ENCODE measurements at regions not wholly inside any gene's neighbourhood (a gene's known extent, or its start where the extent isn't known, plus 50 kb on each side); places are given as distances from the start of the nearest gene placed in this dataset.
A peak's percentile ranks its signal among the peaks of the same experiment; 100 is the strongest.

GRCh38 chr14:28426960-28427359 is 339.6 kb upstream of the FOXG1 start:
- no peak for TF ChIP-seq CTCF (conservative IDR thresholded peaks at IDR 0.05; ENCODE audit: low read depth, low read length)
- DNase-seq (ENCODE audit: low read depth) = no peak

GRCh38 chr14:28436821-28437220 is 329.8 kb upstream of the FOXG1 start:
- DNase-seq (ENCODE audit: low read depth) = no peak
- no peak for TF ChIP-seq CTCF (conservative IDR thresholded peaks at IDR 0.05; ENCODE audit: low read depth, low read length)
- H3K4me3 ChIP-seq (ENCODE audit: low read length) = no peak overlapping the region

More at GRCh38 chr14:28426960-28427359, 339.6 kb upstream of the FOXG1 start:
- H3K4me3 ChIP-seq (ENCODE audit: low read length) = no peak overlapping the region

GRCh38 chr14:28461389-28461788 is 305.2 kb upstream of the FOXG1 start:
- TF ChIP-seq CTCF (conservative IDR thresholded peaks at IDR 0.05; ENCODE audit: low read depth, low read length) = no peak
- DNase-seq (ENCODE audit: low read depth) = peak; percentile 20
- H3K4me3 ChIP-seq (ENCODE audit: low read length) = no peak overlapping the region

GRCh38 chr14:28467611-28468010 is 299.0 kb upstream of the FOXG1 start:
- no peak for TF ChIP-seq CTCF (conservative IDR thresholded peaks at IDR 0.05; ENCODE audit: low read depth, low read length)
- no peak overlapping the region for H3K4me3 ChIP-seq (ENCODE audit: low read length)
- no peak for DNase-seq (ENCODE audit: low read depth)

- no peak overlapping the region for H3K4me3 ChIP-seq (ENCODE audit: low read length)
- no peak for DNase-seq (ENCODE audit: low read depth)
- TF ChIP-seq CTCF (conservative IDR thresholded peaks at IDR 0.05; ENCODE audit: low read depth, low read length) = no peak
These were observed 298.1 kb upstream of the FOXG1 start for GRCh38 chr14:28468191-28469151.

GRCh38 chr14:28482251-28483040 is 284.1 kb upstream of the FOXG1 start:
- no peak overlapping the region for H3K4me3 ChIP-seq (ENCODE audit: low read length)

More at GRCh38 chr14:28482251-28483040, 284.1 kb upstream of the FOXG1 start:
- no peak for TF ChIP-seq CTCF (conservative IDR thresholded peaks at IDR 0.05; ENCODE audit: low read depth, low read length)
- no peak for DNase-seq (ENCODE audit: low read depth)
